SK-N-SH (cell line): ENCODE measurements at regions not wholly inside any gene's neighbourhood (a gene's known extent, or its start where the extent isn't known, plus 50 kb on each side); places are given as distances from the start of the nearest gene placed in this dataset.

Source experiments
- CTCF ChIA-PET: fragments of 300-600, 350-600 bp; formaldehyde crosslinking; extraction: SDS; loops from one replicate; lab custom pipeline; 2021; lab: Yijun Ruan, JAX
- POLR2A ChIA-PET: fragments of 350-600 bp; sonication (Branson Sonifier 250); formaldehyde crosslinking; extraction: SDS; loops from one replicate; lab custom pipeline; 2020; ENCODE audit warnings: antibody characterized with exemption, inconsistent platforms; lab: Yijun Ruan, JAX
- DNase-seq: peaks from one replicate; pipeline ENCODE4 v3.0.0; 2012
- H2AFZ ChIP-seq: fragments of 200-600 bp; sonication (generic); 2 replicates; pipeline ENCODE4 v1.8.1; 2016; ENCODE audit warnings: antibody characterized with exemption, mild to moderate bottlenecking, low read depth
- H3F3A ChIP-seq: fragments of 200-600 bp; sonication (generic); replicated peaks from 2 replicates; pipeline ENCODE3; 2016; ENCODE audit warnings: antibody characterized with exemption, mild to moderate bottlenecking; ENCODE audit not compliant: insufficient read depth
- H3K27ac ChIP-seq, 2 experiments: fragments of 200-500 bp in 1 of 2; fragments of 200-600 bp in 1 of 2; sonication (Bioruptor generic) in 1 of 2; sonication (generic), shearing (Covaris generic) in 1 of 2; 2 replicates each; pipeline versions ENCODE4 v1.5.1 to v1.6.1; 2014 to 2016; ENCODE audit warnings: low read depth in 2 of 2, inconsistent platforms in 1 of 2, low read length in 1 of 2, mild to moderate bottlenecking in 1 of 2, mixed read lengths in 1 of 2
- H3K27me3 ChIP-seq: fragments of 200-600 bp; sonication (generic), shearing (Covaris generic); 2 replicates; pipeline ENCODE4 v1.6.1; 2016; ENCODE audit warnings: mixed run types; ENCODE audit not compliant: insufficient read depth
- H3K36me3 ChIP-seq, 2 experiments: fragments of 200-500 bp in 1 of 2; fragments of 200-600 bp in 1 of 2; sonication (Bioruptor generic) in 1 of 2; sonication (generic) in 1 of 2; replicated peaks in 1 of 2; 2 replicates each; pipeline versions ENCODE3 to v1.5.1; 2014 to 2016; ENCODE audit warnings: low read length in 1 of 2, mild to moderate bottlenecking in 1 of 2; ENCODE audit not compliant: insufficient read depth in 2 of 2, control insufficient read depth in 1 of 2
- H3K4me1 ChIP-seq, 2 experiments: fragments of 200-500 bp in 1 of 2; fragments of 200-600 bp in 1 of 2; sonication (Bioruptor generic) in 1 of 2; sonication (generic), shearing (Covaris generic) in 1 of 2; 2 replicates each; pipeline versions ENCODE4 v1.5.1 to v1.6.1; 2014 to 2016; ENCODE audit warnings: low read depth in 1 of 2, low read length in 1 of 2, mixed run types in 1 of 2; ENCODE audit not compliant: insufficient read depth in 2 of 2, control insufficient read depth in 1 of 2
- H3K4me2 ChIP-seq: fragments of 200-600 bp; sonication (generic), shearing (Covaris generic); 2 replicates; pipeline ENCODE4 v1.6.1; 2017; ENCODE audit warnings: mixed run types
- H3K4me3 ChIP-seq, 2 experiments: fragments of 200-500 bp in 1 of 2; fragments of 200-600 bp in 1 of 2; sonication (Bioruptor generic) in 1 of 2; sonication (generic), shearing (Covaris generic) in 1 of 2; 2 replicates each; pipeline versions ENCODE4 v1.5.1 to v1.8.1; 2014 to 2016; ENCODE audit warnings: low read depth in 2 of 2, inconsistent platforms in 1 of 2, low read length in 1 of 2, mild to moderate bottlenecking in 1 of 2, mixed read lengths in 1 of 2, moderate library complexity in 1 of 2
- H3K79me2 ChIP-seq: fragments of 200-600 bp; sonication (generic); 2 replicates; pipeline ENCODE4 v1.8.1; 2017; ENCODE audit warnings: mild to moderate bottlenecking; ENCODE audit not compliant: insufficient read depth
- H3K9ac ChIP-seq: fragments of 200-600 bp; sonication (generic); 2 replicates; pipeline ENCODE4 v1.6.1; 2017; ENCODE audit warnings: mixed run types
- H3K9me2 ChIP-seq: fragments of 200-600 bp; sonication (generic); 2 replicates; pipeline ENCODE4 v1.6.1; 2017; ENCODE audit warnings: mixed run types
- H3K9me3 ChIP-seq: fragments of 200-600 bp; sonication (generic); 2 replicates; pipeline ENCODE4 v1.6.1; 2017; ENCODE audit warnings: mixed run types, mild to moderate bottlenecking, moderate library complexity
- H4K20me1 ChIP-seq: fragments of 200-600 bp; sonication (generic); 2 replicates; pipeline ENCODE4 v1.6.1; 2017; ENCODE audit warnings: mild to moderate bottlenecking, mixed run types; ENCODE audit not compliant: insufficient read depth
- EP300 ChIP-seq, 2 experiments: IDR thresholded peaks; 2 replicates each; pipeline versions ENCODE4 v1.4.0 to v1.6.1; 2012; ENCODE audit warnings: borderline replicate concordance in 1 of 2, low read depth in 1 of 2, low read length in 1 of 2
- FOSL2 ChIP-seq: IDR thresholded peaks from 2 replicates; pipeline ENCODE4 v1.4.0; 2012; ENCODE audit warnings: low read depth, mild to moderate bottlenecking, moderate library complexity, borderline replicate concordance
- GABPA ChIP-seq: IDR thresholded peaks from 2 replicates; pipeline ENCODE4 v1.4.0; 2012; ENCODE audit warnings: low read depth, mild to moderate bottlenecking
- JUND ChIP-seq: IDR thresholded peaks from 2 replicates; pipeline ENCODE4 v1.4.0; 2012
- MAX ChIP-seq: IDR thresholded peaks from 2 replicates; pipeline ENCODE4 v1.4.0; 2012; ENCODE audit warnings: low read depth
- MXI1 ChIP-seq: IDR thresholded peaks from 2 replicates; pipeline ENCODE4 v1.6.1; 2012; ENCODE audit warnings: mild to moderate bottlenecking, low read depth, low read length, improper control_type of control experiment
- NFIC ChIP-seq: IDR thresholded peaks from 2 replicates; pipeline ENCODE4 v1.4.0; 2012; ENCODE audit warnings: borderline replicate concordance
- NRF1 ChIP-seq: IDR thresholded peaks from 2 replicates; pipeline ENCODE4 v1.6.1; 2012; ENCODE audit warnings: low read depth, mild to moderate bottlenecking, low read length
- RAD21 ChIP-seq: IDR thresholded peaks from 2 replicates; pipeline ENCODE4 v1.6.1; 2012; ENCODE audit warnings: mild to moderate bottlenecking, low read length
- RCOR1 ChIP-seq: fragments of 150-350 bp; IDR thresholded peaks from 2 replicates; pipeline ENCODE4 v1.6.1; 2017; ENCODE audit warnings: antibody characterized with exemption, low read length
- RXRA ChIP-seq: IDR thresholded peaks from 2 replicates; pipeline ENCODE4 v1.4.0; 2012; ENCODE audit warnings: low read depth, mild to moderate bottlenecking, borderline replicate concordance
- TEAD4 ChIP-seq: IDR thresholded peaks from 2 replicates; pipeline ENCODE4 v1.4.0; 2012; ENCODE audit warnings: mild to moderate bottlenecking, borderline replicate concordance; ENCODE audit not compliant: insufficient read depth
- USF1 ChIP-seq: IDR thresholded peaks from 2 replicates; pipeline ENCODE4 v1.4.0; 2012; ENCODE audit warnings: low read depth, borderline replicate concordance
- WGBS: methylation state at CpG from one replicate; pipeline ENCODE4 v1.1.6; 2017; ENCODE audit warnings: low lambda C conversion rate; 5-methylcytosine and 5-hydroxymethylcytosine counted together
- TF ChIP-seq, protein P1 (sequence below): IDR thresholded peaks from 2 replicates; pipeline ENCODE4 v1.6.1; 2012; ENCODE audit warnings: mild to moderate bottlenecking, low read depth, low read length, moderate library complexity
- TF ChIP-seq, protein P2 (sequence below): fragments of 150-350 bp; IDR thresholded peaks from 2 replicates; pipeline ENCODE4 v1.6.1; 2016; ENCODE audit warnings: mild to moderate bottlenecking, low read depth, low read length

GRCh38 chr18:41071826-41072225 lies 883.2 kb upstream of the PIK3C3 start:
- no peaks in the 10 kb centered on the region for H3K27me3 ChIP-seq
- H3K4me1 ChIP-seq, result peaks cover 0 to 14% of the 10 kb centered on the region in 2 experiments
- H3K79me2 ChIP-seq, result no peaks in the 10 kb centered on the region
- no peak overlapping the region for H3K4me3 ChIP-seq
- no peaks in the 10 kb centered on the region for H4K20me1 ChIP-seq
- WGBS, result 84% methylated on average over 4 of the region's 4 CpGs
- no peak overlapping the region for H3K9ac ChIP-seq
- no peak overlapping the region for H3K4me2 ChIP-seq
- no peaks in the 10 kb centered on the region for H3K9me3 ChIP-seq
- DNase-seq, result no peak
- no peaks in the 10 kb centered on the region for H3K36me3 ChIP-seq
- ChIA-PET POLR2A (no interaction called here), CTCF (interaction anchor here (0.9 kb wide), 1 partner anchor 25 kb away, joined by 3 read pairs; no protein-coding TSS in a partner anchor)
- no peak overlapping the region for H3K27ac ChIP-seq
- TF ChIP-seq NFIC (no peak), TEAD4 (no peak), RCOR1 (no peak), EP300 (IDR thresholded peaks at IDR 0.05; ENCODE audit: borderline replicate concordance in 1 of 2, low read depth in 1 of 2, low read length in 1 of 2) (no peak), USF1 (no peak), JUND (no peak), FOSL2 (no peak), NRF1 (no peak), MAX (no peak), RXRA (no peak), RAD21 (no peak), GABPA (no peak), MXI1 (no peak)
- TF ChIP-seq, protein P1, sequence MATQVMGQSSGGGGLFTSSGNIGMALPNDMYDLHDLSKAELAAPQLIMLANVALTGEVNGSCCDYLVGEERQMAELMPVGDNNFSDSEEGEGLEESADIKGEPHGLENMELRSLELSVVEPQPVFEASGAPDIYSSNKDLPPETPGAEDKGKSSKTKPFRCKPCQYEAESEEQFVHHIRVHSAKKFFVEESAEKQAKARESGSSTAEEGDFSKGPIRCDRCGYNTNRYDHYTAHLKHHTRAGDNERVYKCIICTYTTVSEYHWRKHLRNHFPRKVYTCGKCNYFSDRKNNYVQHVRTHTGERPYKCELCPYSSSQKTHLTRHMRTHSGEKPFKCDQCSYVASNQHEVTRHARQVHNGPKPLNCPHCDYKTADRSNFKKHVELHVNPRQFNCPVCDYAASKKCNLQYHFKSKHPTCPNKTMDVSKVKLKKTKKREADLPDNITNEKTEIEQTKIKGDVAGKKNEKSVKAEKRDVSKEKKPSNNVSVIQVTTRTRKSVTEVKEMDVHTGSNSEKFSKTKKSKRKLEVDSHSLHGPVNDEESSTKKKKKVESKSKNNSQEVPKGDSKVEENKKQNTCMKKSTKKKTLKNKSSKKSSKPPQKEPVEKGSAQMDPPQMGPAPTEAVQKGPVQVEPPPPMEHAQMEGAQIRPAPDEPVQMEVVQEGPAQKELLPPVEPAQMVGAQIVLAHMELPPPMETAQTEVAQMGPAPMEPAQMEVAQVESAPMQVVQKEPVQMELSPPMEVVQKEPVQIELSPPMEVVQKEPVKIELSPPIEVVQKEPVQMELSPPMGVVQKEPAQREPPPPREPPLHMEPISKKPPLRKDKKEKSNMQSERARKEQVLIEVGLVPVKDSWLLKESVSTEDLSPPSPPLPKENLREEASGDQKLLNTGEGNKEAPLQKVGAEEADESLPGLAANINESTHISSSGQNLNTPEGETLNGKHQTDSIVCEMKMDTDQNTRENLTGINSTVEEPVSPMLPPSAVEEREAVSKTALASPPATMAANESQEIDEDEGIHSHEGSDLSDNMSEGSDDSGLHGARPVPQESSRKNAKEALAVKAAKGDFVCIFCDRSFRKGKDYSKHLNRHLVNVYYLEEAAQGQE, result no peak
- TF ChIP-seq, protein P2, sequence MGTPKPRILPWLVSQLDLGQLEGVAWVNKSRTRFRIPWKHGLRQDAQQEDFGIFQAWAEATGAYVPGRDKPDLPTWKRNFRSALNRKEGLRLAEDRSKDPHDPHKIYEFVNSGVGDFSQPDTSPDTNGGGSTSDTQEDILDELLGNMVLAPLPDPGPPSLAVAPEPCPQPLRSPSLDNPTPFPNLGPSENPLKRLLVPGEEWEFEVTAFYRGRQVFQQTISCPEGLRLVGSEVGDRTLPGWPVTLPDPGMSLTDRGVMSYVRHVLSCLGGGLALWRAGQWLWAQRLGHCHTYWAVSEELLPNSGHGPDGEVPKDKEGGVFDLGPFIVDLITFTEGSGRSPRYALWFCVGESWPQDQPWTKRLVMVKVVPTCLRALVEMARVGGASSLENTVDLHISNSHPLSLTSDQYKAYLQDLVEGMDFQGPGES, result no peak
- no peak overlapping the region for H2AFZ ChIP-seq
- H3K9me2 ChIP-seq, result no peaks in the 10 kb centered on the region
- H3F3A ChIP-seq, result peaks cover 23% of the 10 kb centered on the region
